Psoas muscle (tissue), 7 donors: ENCODE measurements at regions not wholly inside any gene's neighbourhood (a gene's known extent, or its start where the extent isn't known, plus 50 kb on each side); places are given as distances from the start of the nearest gene placed in this dataset.

ENCODE experiments used
- ATAC-seq, 4 donors: fragments of 200-7000 bp; cut with Tn5 transposase; one replicate each; pipeline ENCODE4 v1.9.1; 2020; ENCODE audit warnings: moderate library complexity in 3 of 4, mild to moderate bottlenecking in 2 of 4
- DNase-seq, 2 donors: peaks; one replicate each; pipeline ENCODE4 v3.0.0-alpha.2; 2020
- H3K27ac ChIP-seq: fragments of 200-600 bp; one replicate; pipeline ENCODE4 v1.8.0; 2022
- H3K27me3 ChIP-seq, 3 donors: fragments of 200-600 bp in 1 of 3; one replicate each; pipeline versions ENCODE4 v1.6.1 to v1.8.0; 2013 to 2022; ENCODE audit warnings: low read length in 2 of 3, mild to moderate bottlenecking in 2 of 3, moderate library complexity in 1 of 3; ENCODE audit not compliant: insufficient read depth in 3 of 3
- H3K36me3 ChIP-seq, 2 donors: fragments of 200-600 bp in 1 of 2; one replicate each; pipeline versions ENCODE4 v1.6.1 to v1.8.0; 2013 to 2022; ENCODE audit warnings: low read depth in 1 of 2, mild to moderate bottlenecking in 1 of 2, moderate library complexity in 1 of 2; ENCODE audit not compliant: insufficient read depth in 1 of 2
- H3K4me1 ChIP-seq: fragments of 200-600 bp; one replicate; pipeline ENCODE4 v1.8.0; 2022
- H3K4me3 ChIP-seq: fragments of 200-600 bp; one replicate; pipeline ENCODE4 v1.8.0; 2022; ENCODE audit warnings: mild to moderate bottlenecking
- H3K9me3 ChIP-seq: fragments of 200-600 bp; one replicate; pipeline ENCODE4 v1.8.0; 2022
- WGBS, 3 donors: extraction: QIAGEN DNeasy Blood & Tissue Kit; methylation state at CpG; one replicate each; pipeline versions ENCODE4 v1.1.6 to v1.1.7; 2013; 5-methylcytosine and 5-hydroxymethylcytosine counted together
- intact Hi-C, 2 donors: fragments of 100-400 bp; cut with DNase I; formaldehyde crosslinking; loops; one replicate each; pipeline versions ENCODE4 v1.11.0 to v1.14.2; 2022
- TF ChIP-seq, protein P1 (sequence below): fragments of 200-600 bp; IDR thresholded peaks from one replicate; pipeline ENCODE4 v1.8.0; 2022; ENCODE audit warnings: antibody characterized with exemption
- donor health status: healthy with polysubstance abuse.
- donor health status: DM: no; HTN: no; CAD: no; lungs with moderate emphysema.
- donor health status: Bipolar disorder and iron deficiency.
- donor health status: healthy.
- donor health status: DM: yes; HTN: yes; CAD: no.
- donor health status: DM: no; HTN: no; CAD: no.
- donor health status: DM: yes; HTN: yes; CAD: no.

DNA sequence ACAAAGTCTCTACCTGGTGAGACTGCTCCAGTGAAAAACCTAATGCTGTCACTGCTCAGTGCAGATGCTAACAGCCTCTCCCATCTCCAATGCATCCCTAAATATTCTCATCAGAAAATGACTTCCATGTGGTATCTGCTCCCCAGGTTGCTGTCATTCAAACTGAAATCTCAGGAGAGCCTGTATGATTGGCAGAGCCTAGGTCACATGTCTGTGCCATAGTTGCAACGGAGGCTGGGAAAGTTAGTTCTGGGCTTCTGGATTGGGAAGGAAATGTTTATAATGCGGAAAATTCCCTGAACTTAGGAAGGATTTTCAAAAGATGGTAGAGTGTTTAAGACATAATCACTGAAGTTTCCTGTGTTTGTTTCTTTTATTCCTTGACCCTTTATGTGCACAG is 206.4 kb upstream of the ZKSCAN2 start:
- H3K27me3 ChIP-seq: no peaks in the 10 kb centered on the region
- H3K4me1 ChIP-seq: no peaks in the 10 kb centered on the region
- no peak for DNase-seq
- intact Hi-C loops: no loop called here
- TF ChIP-seq, protein P1, sequence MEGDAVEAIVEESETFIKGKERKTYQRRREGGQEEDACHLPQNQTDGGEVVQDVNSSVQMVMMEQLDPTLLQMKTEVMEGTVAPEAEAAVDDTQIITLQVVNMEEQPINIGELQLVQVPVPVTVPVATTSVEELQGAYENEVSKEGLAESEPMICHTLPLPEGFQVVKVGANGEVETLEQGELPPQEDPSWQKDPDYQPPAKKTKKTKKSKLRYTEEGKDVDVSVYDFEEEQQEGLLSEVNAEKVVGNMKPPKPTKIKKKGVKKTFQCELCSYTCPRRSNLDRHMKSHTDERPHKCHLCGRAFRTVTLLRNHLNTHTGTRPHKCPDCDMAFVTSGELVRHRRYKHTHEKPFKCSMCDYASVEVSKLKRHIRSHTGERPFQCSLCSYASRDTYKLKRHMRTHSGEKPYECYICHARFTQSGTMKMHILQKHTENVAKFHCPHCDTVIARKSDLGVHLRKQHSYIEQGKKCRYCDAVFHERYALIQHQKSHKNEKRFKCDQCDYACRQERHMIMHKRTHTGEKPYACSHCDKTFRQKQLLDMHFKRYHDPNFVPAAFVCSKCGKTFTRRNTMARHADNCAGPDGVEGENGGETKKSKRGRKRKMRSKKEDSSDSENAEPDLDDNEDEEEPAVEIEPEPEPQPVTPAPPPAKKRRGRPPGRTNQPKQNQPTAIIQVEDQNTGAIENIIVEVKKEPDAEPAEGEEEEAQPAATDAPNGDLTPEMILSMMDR: no peak
- no peaks in the 10 kb centered on the region for H3K9me3 ChIP-seq
- no peak overlapping the region for H3K4me3 ChIP-seq
- WGBS, 3 donors: 64 to 72% (median 70%) methylated on average over 2 of the region's 2 CpGs
- ATAC-seq: no peak
- H3K27ac ChIP-seq: no peak overlapping the region
- no peaks in the 10 kb centered on the region for H3K36me3 ChIP-seq

DNA sequence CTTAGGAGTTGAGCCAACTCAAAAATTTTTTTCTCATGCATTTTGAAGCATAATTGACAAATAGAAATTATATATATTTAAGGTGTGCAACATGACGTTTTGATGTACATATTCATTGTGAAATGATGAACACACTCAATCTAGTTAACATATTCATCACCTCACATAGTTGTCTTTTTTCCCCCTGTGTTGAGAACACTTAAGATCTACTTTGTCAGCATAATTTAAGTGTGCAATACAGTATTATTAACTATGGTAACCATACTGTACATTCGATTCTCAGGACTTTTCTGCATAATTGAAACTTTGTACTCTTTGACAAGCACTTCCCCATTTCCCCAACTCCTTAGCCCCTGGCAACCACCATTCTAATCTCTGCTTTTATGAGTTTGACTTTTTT is 192.2 kb upstream of the ZKSCAN2 start:
- no peak for ATAC-seq
- H3K4me1 ChIP-seq: no peaks in the 10 kb centered on the region
- TF ChIP-seq, protein P1: no peak
- H3K27ac ChIP-seq: no peak overlapping the region
- H3K27me3 ChIP-seq: no peaks in the 10 kb centered on the region
- peaks cover 5% of the 10 kb centered on the region for H3K9me3 ChIP-seq
- no peak overlapping the region for H3K4me3 ChIP-seq
- no peak for DNase-seq
- WGBS, 3 donors: 84 to 86% (median 85%) methylated on average over 2 of the region's 2 CpGs
- no peaks in the 10 kb centered on the region for H3K36me3 ChIP-seq
- intact Hi-C loops: loop anchor here in 1 of 2 donors (10.0 kb wide), 1 partner anchor 1705 kb away; no protein-coding TSS in a partner anchor

DNA sequence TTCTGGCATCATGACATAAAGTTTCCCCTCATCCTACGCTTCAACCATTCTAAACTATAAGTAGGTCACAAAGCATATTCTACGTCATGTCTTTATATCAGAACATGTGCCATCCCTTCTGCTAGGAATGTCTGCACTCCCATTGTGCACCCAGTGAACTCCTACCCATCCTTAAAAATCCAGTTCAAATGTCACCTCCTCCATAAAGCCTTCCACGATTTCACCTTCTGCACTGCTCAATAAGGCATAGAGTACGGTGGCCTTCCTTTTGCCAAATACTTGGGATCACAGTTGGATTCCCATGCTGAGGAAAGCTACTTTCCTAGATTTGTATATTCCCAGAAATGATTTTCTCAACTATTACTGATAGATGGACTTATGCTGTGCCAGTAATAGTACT is 186.3 kb upstream of the ZKSCAN2 start:
- TF ChIP-seq, protein P1: no peak
- Histone ChIP-seq H3K4me3 (no peak overlapping the region), H3K36me3 (no peaks in the 10 kb centered on the region), H3K9me3 (peaks cover 5% of the 10 kb centered on the region), H3K27me3 (no peaks in the 10 kb centered on the region), H3K27ac (no peak overlapping the region), H3K4me1 (no peaks in the 10 kb centered on the region)
- intact Hi-C loops: loop anchor here in 1 of 2 donors (10.0 kb wide), 1 partner anchor 1699 kb away; no protein-coding TSS in a partner anchor
- ATAC-seq (no peak), DNase-seq (no peak)
- WGBS, 3 donors: 75 to 88% (median 83%) methylated on average over 4 of the region's 4 CpGs

DNA sequence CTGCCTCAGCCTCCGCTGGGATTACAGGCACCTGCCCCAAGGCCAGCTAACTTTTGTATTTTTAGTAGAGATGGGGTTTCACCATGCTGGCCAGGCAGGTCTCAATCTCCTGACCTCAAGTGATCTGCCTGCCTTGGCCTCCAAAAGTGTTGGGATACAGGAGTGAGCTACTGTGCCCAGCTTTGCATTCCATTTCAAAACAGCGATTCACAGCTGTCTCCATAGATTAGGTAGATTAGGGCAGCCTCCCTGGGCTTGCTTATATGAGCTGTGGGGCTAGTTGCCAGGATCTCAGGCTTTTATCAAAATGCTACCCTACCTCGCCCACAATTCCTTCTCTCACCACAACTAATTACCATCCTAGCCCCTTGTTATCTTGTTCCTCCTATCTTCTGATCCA is 176.4 kb upstream of the ZKSCAN2 start:
- 57 to 70% (median 62%) methylated on average over 3 of the region's 3 CpGs for WGBS, 3 donors
- no peaks in the 10 kb centered on the region for H3K36me3 ChIP-seq
- TF ChIP-seq, protein P1: no peak
- DNase-seq (no peak), ATAC-seq (no peak)
- intact Hi-C loops: no loop called here
- H3K27ac ChIP-seq: no peak overlapping the region
- no peak overlapping the region for H3K4me3 ChIP-seq
- no peaks in the 10 kb centered on the region for H3K9me3 ChIP-seq
- H3K27me3 ChIP-seq: no peaks in the 10 kb centered on the region
- H3K4me1 ChIP-seq: no peaks in the 10 kb centered on the region

DNA sequence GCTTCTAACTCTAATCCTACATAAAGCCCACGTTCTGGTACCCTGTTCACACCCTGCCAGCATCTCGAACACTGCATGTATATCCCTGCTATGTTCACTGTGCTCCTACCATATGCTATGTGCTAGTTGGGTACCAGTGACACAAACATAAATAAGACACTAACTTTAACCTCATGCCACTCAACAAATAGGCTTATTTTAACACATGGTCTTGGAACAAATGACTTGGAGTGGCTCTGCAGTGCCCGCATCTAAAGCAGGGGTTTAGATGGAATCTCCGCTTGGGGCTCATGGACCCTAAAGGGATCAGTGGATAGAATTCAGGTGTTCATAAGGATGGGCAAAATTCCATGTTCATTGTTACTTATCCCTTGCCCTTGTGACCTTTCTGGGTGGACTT is 175.7 kb upstream of the ZKSCAN2 start:
- Histone ChIP-seq H3K9me3 (no peaks in the 10 kb centered on the region), H3K36me3 (no peaks in the 10 kb centered on the region), H3K4me3 (no peak overlapping the region), H3K27ac (no peak overlapping the region), H3K27me3 (no peaks in the 10 kb centered on the region), H3K4me1 (no peaks in the 10 kb centered on the region)
- intact Hi-C loops: no loop called here
- TF ChIP-seq, protein P1: no peak
- ATAC-seq: no peak
- WGBS, 3 donors: 73 to 81% (median 74%) methylated on average over 4 of the region's 4 CpGs
- no peak for DNase-seq
